ENCODE measurements at regions not wholly inside any gene's neighbourhood (a gene's known extent, or its start where the extent isn't known, plus 50 kb on each side); places are given as distances from the start of the nearest gene placed in this dataset.

DNA sequence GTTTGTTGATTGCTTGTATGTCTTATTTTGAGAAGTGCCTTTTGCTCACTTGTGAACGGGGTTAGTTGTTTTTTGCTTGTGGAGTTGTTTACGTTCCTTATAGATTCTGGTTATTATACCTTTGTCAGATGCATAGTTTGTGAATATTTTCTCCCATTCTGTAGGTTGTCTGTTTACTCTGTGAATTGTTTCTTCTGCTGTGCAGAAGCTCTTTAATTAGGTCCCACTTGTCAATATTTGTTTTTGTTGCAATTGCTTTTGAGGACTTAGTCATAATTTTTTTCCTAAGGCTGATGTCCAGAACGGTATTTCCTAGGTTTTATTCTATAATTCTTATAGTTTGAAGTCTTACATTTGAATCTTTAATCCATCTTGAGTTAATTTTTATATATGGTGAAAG lies 285.3 kb upstream of the GADL1 start:
- TF ChIP-seq, protein P1, sequence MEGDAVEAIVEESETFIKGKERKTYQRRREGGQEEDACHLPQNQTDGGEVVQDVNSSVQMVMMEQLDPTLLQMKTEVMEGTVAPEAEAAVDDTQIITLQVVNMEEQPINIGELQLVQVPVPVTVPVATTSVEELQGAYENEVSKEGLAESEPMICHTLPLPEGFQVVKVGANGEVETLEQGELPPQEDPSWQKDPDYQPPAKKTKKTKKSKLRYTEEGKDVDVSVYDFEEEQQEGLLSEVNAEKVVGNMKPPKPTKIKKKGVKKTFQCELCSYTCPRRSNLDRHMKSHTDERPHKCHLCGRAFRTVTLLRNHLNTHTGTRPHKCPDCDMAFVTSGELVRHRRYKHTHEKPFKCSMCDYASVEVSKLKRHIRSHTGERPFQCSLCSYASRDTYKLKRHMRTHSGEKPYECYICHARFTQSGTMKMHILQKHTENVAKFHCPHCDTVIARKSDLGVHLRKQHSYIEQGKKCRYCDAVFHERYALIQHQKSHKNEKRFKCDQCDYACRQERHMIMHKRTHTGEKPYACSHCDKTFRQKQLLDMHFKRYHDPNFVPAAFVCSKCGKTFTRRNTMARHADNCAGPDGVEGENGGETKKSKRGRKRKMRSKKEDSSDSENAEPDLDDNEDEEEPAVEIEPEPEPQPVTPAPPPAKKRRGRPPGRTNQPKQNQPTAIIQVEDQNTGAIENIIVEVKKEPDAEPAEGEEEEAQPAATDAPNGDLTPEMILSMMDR (IDR thresholded peaks at IDR 0.05): no peak
- ATAC-seq (ENCODE audit: low read depth) (no peak), DNase-seq (no peak)
- Mint-ChIP-seq H3K4me1 (peaks cover 4% of the 10 kb centered on the region), H3K36me3 (ENCODE audit: low read depth) (no peaks in the 10 kb centered on the region), H3K4me3 (no peak overlapping the region), H3K9me3 (no peaks in the 10 kb centered on the region), H3K27me3 (peaks cover 2% of the 10 kb centered on the region), H3K27ac (no peak overlapping the region)
- intact Hi-C loops (cut with micrococcal nuclease): no loop called here
- ChIA-PET CTCF (interaction anchor here (0.7 kb wide), 1 partner anchor 1013 kb away, joined by 3 read pairs; no protein-coding TSS in a partner anchor), POLR2A (no interaction called here)

DNA sequence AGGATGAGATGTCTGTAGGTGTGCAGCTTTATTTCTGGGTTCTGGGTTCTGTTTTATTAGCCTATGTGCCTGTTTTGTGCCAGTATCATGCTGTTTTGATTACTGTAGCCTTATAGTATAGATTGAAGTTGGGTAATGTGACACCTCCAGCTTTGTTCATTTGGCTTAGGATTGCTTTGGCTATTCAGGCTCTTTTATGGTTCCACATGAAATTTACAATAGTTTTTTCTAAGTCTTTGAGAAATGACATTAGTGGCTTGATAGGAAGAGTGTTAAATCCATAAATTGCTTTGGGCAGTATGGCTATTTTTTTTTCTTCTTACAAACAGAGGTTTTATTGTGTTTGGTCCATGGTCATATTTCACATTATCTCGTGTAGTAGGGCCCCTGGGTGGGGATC lies 285.8 kb upstream of the GADL1 start:
- ChIA-PET CTCF (interaction anchor here (0.7 kb wide), 1 partner anchor 1012 kb away, joined by 3 read pairs; no protein-coding TSS in a partner anchor), POLR2A (no interaction called here)
- Mint-ChIP-seq H3K27me3 (peaks cover 2% of the 10 kb centered on the region), H3K9me3 (no peaks in the 10 kb centered on the region), H3K4me3 (no peak overlapping the region), H3K36me3 (ENCODE audit: low read depth) (no peaks in the 10 kb centered on the region), H3K27ac (no peak overlapping the region), H3K4me1 (peaks cover 4% of the 10 kb centered on the region)
- DNase-seq (no peak), ATAC-seq (ENCODE audit: low read depth) (no peak)
- intact Hi-C loops (cut with micrococcal nuclease): no loop called here
- TF ChIP-seq, protein P1 (IDR thresholded peaks at IDR 0.05): no peak

DNA sequence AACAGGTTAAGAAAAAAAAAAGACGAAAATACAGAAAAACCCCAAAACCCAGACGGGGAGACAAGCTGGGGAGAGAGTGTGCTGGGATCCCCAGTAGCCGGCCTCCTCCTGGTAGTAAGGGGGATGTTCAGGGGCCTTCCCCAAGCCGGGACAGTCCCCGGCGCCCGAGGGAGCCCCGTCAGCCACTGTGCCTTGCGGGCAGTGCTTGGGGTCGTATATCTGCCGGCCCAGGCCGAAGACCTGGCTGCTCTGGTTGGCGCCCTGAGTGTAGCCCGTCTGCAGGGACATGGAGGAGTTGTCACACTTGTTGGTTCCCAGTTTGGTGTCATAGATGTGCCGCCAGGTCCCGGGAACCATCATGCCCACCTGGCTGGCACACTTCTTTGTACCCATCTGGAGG lies 287.2 kb upstream of the GADL1 start:
- H3K27ac Mint-ChIP-seq: no peak overlapping the region
- POLR2A ChIA-PET: no interaction called here
- no peaks in the 10 kb centered on the region for H3K9me3 Mint-ChIP-seq
- H3K27me3 Mint-ChIP-seq: peaks cover 7% of the 10 kb centered on the region
- ATAC-seq (ENCODE audit: low read depth) (no peak), DNase-seq (no peak)
- H3K36me3 Mint-ChIP-seq (ENCODE audit: low read depth): no peaks in the 10 kb centered on the region
- H3K4me3 Mint-ChIP-seq: no peak overlapping the region
- intact Hi-C loops (cut with micrococcal nuclease): no loop called here
- CTCF ChIA-PET: no interaction called here
- peaks cover 4% of the 10 kb centered on the region for H3K4me1 Mint-ChIP-seq
- TF ChIP-seq, protein P1 (IDR thresholded peaks at IDR 0.05): no peak

DNA sequence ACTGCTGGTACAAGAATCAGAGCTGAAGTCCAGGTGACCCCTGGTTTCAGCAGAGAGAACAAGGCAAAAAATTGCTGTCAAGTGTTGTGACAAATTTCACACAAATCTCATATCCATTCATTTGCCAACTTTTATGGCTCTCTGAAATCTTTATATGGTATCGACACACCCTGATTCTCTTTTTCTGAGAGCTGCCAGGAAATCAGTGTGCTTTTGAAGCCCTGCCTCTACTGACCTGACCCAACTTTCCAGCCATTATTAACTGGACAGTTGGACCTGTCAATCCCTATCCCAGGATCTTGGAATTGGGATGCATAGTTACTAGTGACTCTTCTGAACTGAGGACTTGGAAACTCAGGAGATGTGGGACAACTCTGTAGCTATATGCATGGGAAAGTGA lies 288.2 kb upstream of the GADL1 start:
- DNase-seq: no peak
- intact Hi-C loops (cut with micrococcal nuclease): no loop called here
- no peaks in the 10 kb centered on the region for H3K9me3 Mint-ChIP-seq
- TF ChIP-seq, protein P1 (IDR thresholded peaks at IDR 0.05): no peak
- ChIA-PET CTCF (no interaction called here), POLR2A (no interaction called here)
- peaks cover 4% of the 10 kb centered on the region for H3K4me1 Mint-ChIP-seq
- ATAC-seq (ENCODE audit: low read depth): no peak
- H3K27me3 Mint-ChIP-seq: peaks cover 7% of the 10 kb centered on the region
- H3K36me3 Mint-ChIP-seq (ENCODE audit: low read depth): no peaks in the 10 kb centered on the region
- no peak overlapping the region for H3K4me3 Mint-ChIP-seq
- no peak overlapping the region for H3K27ac Mint-ChIP-seq

DNA sequence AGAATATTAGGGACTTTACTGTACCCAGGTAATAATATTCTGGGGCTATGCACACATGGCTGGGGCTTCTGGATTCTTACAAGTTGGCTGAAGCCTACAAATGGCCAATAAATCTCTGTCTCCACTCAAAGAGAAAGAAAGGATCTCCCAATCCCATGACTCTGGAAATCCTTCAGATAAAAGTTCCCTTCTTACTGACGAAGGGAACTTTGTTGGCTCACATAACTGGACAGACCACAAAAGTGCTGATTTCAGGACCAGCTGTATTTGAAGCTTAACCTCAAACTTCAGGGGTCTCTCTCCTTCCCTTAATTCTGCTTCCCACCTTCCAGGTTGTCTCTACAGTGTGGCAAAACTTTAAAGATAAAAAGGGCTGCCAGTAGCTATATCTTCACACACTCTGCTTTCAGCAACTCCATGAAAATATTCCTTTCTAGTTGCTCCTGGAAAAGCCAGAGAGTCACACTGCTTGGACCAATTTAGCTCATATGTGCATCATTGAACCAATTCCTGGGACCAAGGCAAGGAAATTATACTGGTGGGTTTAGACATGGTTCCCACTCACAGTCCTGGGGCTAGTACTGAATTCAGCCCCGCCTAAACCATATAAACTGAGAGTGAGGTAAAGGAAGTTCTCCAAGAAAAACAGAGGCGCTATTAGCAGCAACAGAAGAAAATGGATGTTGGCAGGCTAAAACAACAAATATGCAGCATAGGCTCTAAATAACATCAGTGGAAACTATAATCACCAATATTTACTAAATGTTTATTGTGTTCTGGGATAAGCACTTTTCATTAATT lies 290.0 kb upstream of the GADL1 start:
- intact Hi-C loops (cut with micrococcal nuclease): no loop called here
- ChIA-PET POLR2A (no interaction called here), CTCF (no interaction called here)
- Mint-ChIP-seq H3K4me1 (no peaks in the 10 kb centered on the region), H3K27me3 (peaks cover 7% of the 10 kb centered on the region), H3K9me3 (no peaks in the 10 kb centered on the region), H3K4me3 (no peak overlapping the region), H3K27ac (no peak overlapping the region), H3K36me3 (ENCODE audit: low read depth) (no peaks in the 10 kb centered on the region)
- DNase-seq (no peak), ATAC-seq (ENCODE audit: low read depth) (no peak)
- TF ChIP-seq, protein P1 (IDR thresholded peaks at IDR 0.05): no peak

All from activated B cell treated with CpG ODN at 0.5 μM for 24 hours (primary cell).